SK-N-SH treated with all-trans-retinoic acid at 6 μM for 48 hours (cell line): ENCODE measurements at regions not wholly inside any gene's neighbourhood (a gene's known extent, or its start where the extent isn't known, plus 50 kb on each side); places are given as distances from the start of the nearest gene placed in this dataset.
A peak's percentile ranks its signal among the peaks of the same experiment; 100 is the strongest.

ENCODE experiments used
- ATAC-seq: fragments of 200-7000 bp; cut with Tn5 transposase; 3 replicates; pipeline ENCODE4 v1.9.1; 2020; ENCODE audit warnings: mild to moderate bottlenecking, moderate library complexity
- ARNTL ChIP-seq: fragments of 450-650 bp; formaldehyde crosslinking; IDR thresholded peaks from 2 replicates; pipeline ENCODE4 v1.5.0; 2020; ENCODE audit warnings: low read depth, mild to moderate bottlenecking, moderate library complexity, borderline replicate concordance
- BACH2 ChIP-seq: fragments of 250-450 bp; sonication (Bioruptor Pico); IDR thresholded peaks from 2 replicates; pipeline ENCODE4 v1.9.0; 2021; ENCODE audit warnings: mild to moderate bottlenecking, borderline replicate concordance
- CSDC2 ChIP-seq: fragments of 250-450 bp; sonication (Bioruptor Pico); IDR thresholded peaks from 2 replicates; pipeline ENCODE4 v1.5.0; 2020; ENCODE audit warnings: mild to moderate bottlenecking, moderate library complexity
- ESRRG ChIP-seq: fragments of 250-450 bp; sonication (Bioruptor Pico); IDR thresholded peaks from 2 replicates; pipeline ENCODE4 v1.6.1; 2021; ENCODE audit warnings: mild to moderate bottlenecking
- GLIS3 ChIP-seq: fragments of 250-450 bp; sonication (Bioruptor Pico); IDR thresholded peaks from 2 replicates; pipeline ENCODE4 v1.5.0; 2020; ENCODE audit warnings: mild to moderate bottlenecking, moderate library complexity
- ISL1 ChIP-seq: fragments of 250-450 bp; sonication (Bioruptor Pico); IDR thresholded peaks from 2 replicates; pipeline ENCODE4 v2.1.2; 2022; ENCODE audit warnings: mild to moderate bottlenecking, moderate library complexity
- OSR1 ChIP-seq: fragments of 250-450 bp; sonication (Bioruptor Pico); IDR thresholded peaks from 2 replicates; pipeline ENCODE4 v1.8.0; 2022; ENCODE audit warnings: moderate library complexity, mild to moderate bottlenecking, inconsistent platforms
- POU6F1 ChIP-seq: fragments of 250-450 bp; sonication (Bioruptor Pico); IDR thresholded peaks from 2 replicates; pipeline ENCODE4 v1.8.0; 2021; ENCODE audit warnings: low read depth, mild to moderate bottlenecking, moderate library complexity, borderline replicate concordance
- RARB ChIP-seq: fragments of 250-450 bp; sonication (Bioruptor Pico); IDR thresholded peaks from 2 replicates; pipeline ENCODE4 v1.8.0; 2021; ENCODE audit warnings: mild to moderate bottlenecking, moderate library complexity
- SNAI2 ChIP-seq: fragments of 250-450 bp; sonication (Bioruptor Pico); IDR thresholded peaks from 2 replicates; pipeline ENCODE4 v1.5.0; 2020; ENCODE audit warnings: mild to moderate bottlenecking, moderate library complexity
- TCF4 ChIP-seq: fragments of 250-450 bp; sonication (Bioruptor Pico); IDR thresholded peaks from 2 replicates; pipeline ENCODE4 v1.8.0; 2021; ENCODE audit warnings: mild to moderate bottlenecking, moderate library complexity, borderline replicate concordance
- TOX ChIP-seq: fragments of 250-450 bp; sonication (Bioruptor Pico); IDR thresholded peaks from 2 replicates; pipeline ENCODE4 v1.8.0; 2021; ENCODE audit warnings: mild to moderate bottlenecking, moderate library complexity, borderline replicate concordance
- TSHZ2 ChIP-seq: fragments of 250-450 bp; sonication (Bioruptor Pico); IDR thresholded peaks from 2 replicates; pipeline ENCODE4 v1.5.0; 2020; ENCODE audit warnings: mild to moderate bottlenecking, moderate library complexity
- ZC3H10 ChIP-seq: fragments of 250-450 bp; sonication (Bioruptor Pico); IDR thresholded peaks from 2 replicates; pipeline ENCODE4 v1.5.1; 2021; ENCODE audit warnings: mild to moderate bottlenecking, moderate library complexity
- ZFP3 ChIP-seq: fragments of 250-450 bp; sonication (Bioruptor Pico); IDR thresholded peaks from 2 replicates; pipeline ENCODE4 v1.5.0; 2020; ENCODE audit warnings: mild to moderate bottlenecking, moderate library complexity
- ZFP30 ChIP-seq: fragments of 450-650 bp; formaldehyde crosslinking; IDR thresholded peaks from 2 replicates; pipeline ENCODE4 v1.5.0; 2022; ENCODE audit warnings: mild to moderate bottlenecking, moderate library complexity
- ZNF565 ChIP-seq: fragments of 450-650 bp; formaldehyde crosslinking; conservative IDR thresholded peaks from 2 replicates; pipeline ENCODE4 v1.5.0; 2020; ENCODE audit warnings: low read depth, mild to moderate bottlenecking, moderate library complexity
- ZNF70 ChIP-seq: fragments of 450-650 bp; formaldehyde crosslinking; IDR thresholded peaks from 2 replicates; pipeline ENCODE4 v1.5.0; 2020; ENCODE audit warnings: mild to moderate bottlenecking, moderate library complexity
- ZNF8 ChIP-seq: fragments of 450-650 bp; formaldehyde crosslinking; IDR thresholded peaks from 2 replicates; pipeline ENCODE4 v1.5.0; 2020; ENCODE audit warnings: mild to moderate bottlenecking, moderate library complexity
- TF ChIP-seq, protein P1 (sequence below): fragments of 250-450 bp; sonication (Bioruptor Pico); IDR thresholded peaks from 2 replicates; pipeline ENCODE4 v1.5.1; 2021; ENCODE audit warnings: mild to moderate bottlenecking, moderate library complexity

GRCh38 chr2:12495247-12495868, 221.4 kb upstream of the TRIB2 start:
- ATAC-seq = no peak
- no peak for TF ChIP-seq SNAI2
- TF ChIP-seq OSR1 (CRISPR knock-in tag) = no peak
- TF ChIP-seq ISL1 (CRISPR knock-in tag) = no peak
- no peak for TF ChIP-seq ZNF565
- no peak for TF ChIP-seq BACH2
- no peak for TF ChIP-seq ARNTL (CRISPR knock-in tag)
- TF ChIP-seq ZNF8 (CRISPR knock-in tag) = no peak
- no peak for TF ChIP-seq POU6F1
- TF ChIP-seq ZNF70 (CRISPR knock-in tag) = no peak
- TF ChIP-seq TSHZ2 (CRISPR knock-in tag) = no peak
- no peak for TF ChIP-seq ZC3H10 (CRISPR knock-in tag)
- no peak for TF ChIP-seq CSDC2 (CRISPR knock-in tag)
- no peak for TF ChIP-seq TOX
- no peak for TF ChIP-seq ZFP3 (CRISPR knock-in tag)
- no peak for TF ChIP-seq ESRRG (CRISPR knock-in tag)

- TF ChIP-seq RARB (CRISPR knock-in tag) (no peak), TOX (no peak), ZFP3 (CRISPR knock-in tag) (no peak), ZC3H10 (CRISPR knock-in tag) (no peak), TSHZ2 (CRISPR knock-in tag) (no peak), ZFP30 (CRISPR knock-in tag) (no peak), ISL1 (CRISPR knock-in tag) (no peak), ZNF70 (CRISPR knock-in tag) (no peak), ARNTL (CRISPR knock-in tag) (no peak), CSDC2 (CRISPR knock-in tag) (no peak), ESRRG (CRISPR knock-in tag) (no peak), BACH2 (no peak), ZNF8 (CRISPR knock-in tag) (no peak), OSR1 (CRISPR knock-in tag) (no peak), GLIS3 (no peak), SNAI2 (no peak)
- TF ChIP-seq, protein P1, sequence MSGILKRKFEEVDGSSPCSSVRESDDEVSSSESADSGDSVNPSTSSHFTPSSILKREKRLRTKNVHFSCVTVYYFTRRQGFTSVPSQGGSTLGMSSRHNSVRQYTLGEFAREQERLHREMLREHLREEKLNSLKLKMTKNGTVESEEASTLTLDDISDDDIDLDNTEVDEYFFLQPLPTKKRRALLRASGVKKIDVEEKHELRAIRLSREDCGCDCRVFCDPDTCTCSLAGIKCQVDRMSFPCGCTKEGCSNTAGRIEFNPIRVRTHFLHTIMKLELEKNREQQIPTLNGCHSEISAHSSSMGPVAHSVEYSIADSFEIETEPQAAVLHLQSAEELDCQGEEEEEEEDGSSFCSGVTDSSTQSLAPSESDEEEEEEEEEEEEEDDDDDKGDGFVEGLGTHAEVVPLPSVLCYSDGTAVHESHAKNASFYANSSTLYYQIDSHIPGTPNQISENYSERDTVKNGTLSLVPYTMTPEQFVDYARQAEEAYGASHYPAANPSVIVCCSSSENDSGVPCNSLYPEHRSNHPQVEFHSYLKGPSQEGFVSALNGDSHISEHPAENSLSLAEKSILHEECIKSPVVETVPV (CRISPR knock-in tag) = no peak
- ATAC-seq = peak; percentile 55
These were observed 218.4 kb upstream of the TRIB2 start for GRCh38 chr2:12498286-12498685.

GRCh38 chr2:12498704-12499103, 218.0 kb upstream of the TRIB2 start:
- TF ChIP-seq OSR1 (CRISPR knock-in tag) = no peak
- TF ChIP-seq TOX = no peak
- no peak for TF ChIP-seq ZNF8 (CRISPR knock-in tag)
- peak; percentile 83 for ATAC-seq

GRCh38 chr2:12500899-12501298, 215.8 kb upstream of the TRIB2 start:
- no peak for ATAC-seq
- no peak for TF ChIP-seq TSHZ2 (CRISPR knock-in tag)
- TF ChIP-seq ZC3H10 (CRISPR knock-in tag) = no peak
- TF ChIP-seq, protein P1 (CRISPR knock-in tag) = no peak
- no peak for TF ChIP-seq ZFP3 (CRISPR knock-in tag)
- no peak for TF ChIP-seq SNAI2
- no peak for TF ChIP-seq RARB (CRISPR knock-in tag)
- TF ChIP-seq TCF4 = no peak
- no peak for TF ChIP-seq POU6F1
- no peak for TF ChIP-seq ISL1 (CRISPR knock-in tag)
